ENCODE measurements at regions not wholly inside any gene's neighbourhood (a gene's known extent, or its start where the extent isn't known, plus 50 kb on each side); places are given as distances from the start of the nearest gene placed in this dataset.
A peak's percentile ranks its signal among the peaks of the same experiment; 100 is the strongest.

DNA sequence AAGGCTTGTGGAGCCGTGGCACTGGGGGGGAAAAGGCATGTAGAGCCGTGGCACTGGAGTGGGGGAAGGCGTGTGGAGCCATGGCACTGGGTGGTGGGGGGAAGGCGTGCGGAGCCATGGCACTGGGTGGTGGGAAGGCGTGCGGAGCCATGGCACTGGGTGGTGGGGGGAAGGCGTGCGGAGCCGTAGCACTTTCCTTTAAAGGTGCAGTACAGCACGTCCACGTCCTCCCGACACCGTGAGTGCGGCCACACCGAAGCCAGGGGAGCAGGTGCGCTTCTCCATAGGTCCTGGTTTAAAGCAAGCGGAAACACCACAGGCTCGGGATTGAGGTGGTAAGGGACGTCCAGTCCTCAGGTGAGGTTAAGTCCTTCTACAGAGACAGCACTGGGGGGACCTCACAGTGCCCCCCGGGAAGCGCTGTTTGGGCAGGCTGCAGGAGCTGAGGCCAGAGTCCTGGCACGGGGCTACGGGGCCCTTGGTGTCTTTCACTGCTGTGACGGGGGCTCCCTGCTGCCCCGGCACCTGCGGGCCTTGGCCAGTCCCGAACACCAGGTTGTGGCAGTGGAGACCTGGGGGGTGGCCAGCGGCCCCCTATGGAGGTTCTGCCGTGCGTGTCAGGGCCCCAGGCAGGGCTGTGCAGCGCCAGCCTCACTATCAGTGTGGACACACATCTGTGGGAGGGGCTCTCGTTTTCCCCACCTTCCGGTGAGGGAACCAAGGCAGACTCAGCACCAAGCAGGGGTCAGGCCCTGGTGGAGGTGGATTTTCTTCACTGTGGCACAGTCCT lies 93.0 kb upstream of the CTDP1 start:
- no peaks in the 10 kb centered on the region for H3K9me3 ChIP-seq
- DNase-seq = no peak
- TF ChIP-seq POLR2AphosphoS5 (IDR thresholded peaks at IDR 0.05) = no peak
- TF ChIP-seq, protein P1, sequence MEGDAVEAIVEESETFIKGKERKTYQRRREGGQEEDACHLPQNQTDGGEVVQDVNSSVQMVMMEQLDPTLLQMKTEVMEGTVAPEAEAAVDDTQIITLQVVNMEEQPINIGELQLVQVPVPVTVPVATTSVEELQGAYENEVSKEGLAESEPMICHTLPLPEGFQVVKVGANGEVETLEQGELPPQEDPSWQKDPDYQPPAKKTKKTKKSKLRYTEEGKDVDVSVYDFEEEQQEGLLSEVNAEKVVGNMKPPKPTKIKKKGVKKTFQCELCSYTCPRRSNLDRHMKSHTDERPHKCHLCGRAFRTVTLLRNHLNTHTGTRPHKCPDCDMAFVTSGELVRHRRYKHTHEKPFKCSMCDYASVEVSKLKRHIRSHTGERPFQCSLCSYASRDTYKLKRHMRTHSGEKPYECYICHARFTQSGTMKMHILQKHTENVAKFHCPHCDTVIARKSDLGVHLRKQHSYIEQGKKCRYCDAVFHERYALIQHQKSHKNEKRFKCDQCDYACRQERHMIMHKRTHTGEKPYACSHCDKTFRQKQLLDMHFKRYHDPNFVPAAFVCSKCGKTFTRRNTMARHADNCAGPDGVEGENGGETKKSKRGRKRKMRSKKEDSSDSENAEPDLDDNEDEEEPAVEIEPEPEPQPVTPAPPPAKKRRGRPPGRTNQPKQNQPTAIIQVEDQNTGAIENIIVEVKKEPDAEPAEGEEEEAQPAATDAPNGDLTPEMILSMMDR (IDR thresholded peaks at IDR 0.05) = no peak
- TF ChIP-seq POLR2A (IDR thresholded peaks at IDR 0.05) = no peak
- TF ChIP-seq EP300 (IDR thresholded peaks at IDR 0.05) = no peak
- 83 to 92% (median 85%) methylated on average over 24 to 34 of the region's 34 CpGs for WGBS, 5 donors
- intact Hi-C loops (cut with DNase I; ENCODE audit: low total_unique reads) = no loop called here
- peaks cover 0 to 42% (median 4%) of the 10 kb centered on the region in 3 donors for H3K27me3 ChIP-seq
- H3K27ac ChIP-seq = no peak overlapping the region
- H3K4me1 ChIP-seq = peaks cover 8 to 40% (median 25%) of the 10 kb centered on the region in 4 donors
- H3K36me3 ChIP-seq = no peaks in the 10 kb centered on the region
- no peak overlapping the region for H3K4me3 ChIP-seq

DNA sequence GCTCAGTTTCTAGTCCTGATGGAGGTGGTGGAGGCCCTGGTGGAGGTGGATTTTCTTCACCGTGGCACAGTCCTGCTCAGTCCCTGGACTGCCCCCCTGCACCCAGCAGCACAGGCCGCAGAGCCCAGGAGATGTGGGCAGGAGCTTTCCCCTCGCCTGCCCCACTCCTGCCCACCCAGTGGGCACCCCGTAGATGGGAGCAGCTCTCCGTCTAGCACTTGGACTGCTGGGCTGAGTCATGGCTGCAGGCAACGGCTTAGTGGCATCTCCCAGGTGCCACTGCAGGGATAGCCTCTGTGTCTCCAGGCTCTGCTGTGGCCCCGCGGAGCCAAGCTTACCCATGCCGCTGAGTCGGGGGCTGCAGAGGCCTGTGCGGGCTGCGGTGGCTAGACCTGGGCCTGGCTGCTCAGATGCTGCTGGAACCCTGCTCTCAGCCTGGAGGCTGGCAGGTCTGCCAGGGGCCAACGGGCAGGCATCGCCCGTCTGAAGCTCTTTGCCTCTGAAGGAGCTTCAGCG lies 92.3 kb upstream of the CTDP1 start:
- Histone ChIP-seq H3K9me3 (no peaks in the 10 kb centered on the region), H3K27me3 (peaks cover 0 to 45% (median 4%) of the 10 kb centered on the region in 3 donors), H3K27ac (no peak overlapping the region), H3K4me3 (no peak overlapping the region), H3K36me3 (no peaks in the 10 kb centered on the region), H3K4me1 (peaks cover 8 to 40% (median 25%) of the 10 kb centered on the region in 4 donors)
- TF ChIP-seq, protein P1 (IDR thresholded peaks at IDR 0.05) = no peak
- TF ChIP-seq POLR2A (IDR thresholded peaks at IDR 0.05) (no peak), POLR2AphosphoS5 (IDR thresholded peaks at IDR 0.05) (no peak)
- WGBS, 5 donors = 79 to 89% (median 87%) methylated on average over 10 to 16 of the region's 16 CpGs
- no peak for DNase-seq
- intact Hi-C loops (cut with DNase I; ENCODE audit: low total_unique reads) = no loop called here

DNA sequence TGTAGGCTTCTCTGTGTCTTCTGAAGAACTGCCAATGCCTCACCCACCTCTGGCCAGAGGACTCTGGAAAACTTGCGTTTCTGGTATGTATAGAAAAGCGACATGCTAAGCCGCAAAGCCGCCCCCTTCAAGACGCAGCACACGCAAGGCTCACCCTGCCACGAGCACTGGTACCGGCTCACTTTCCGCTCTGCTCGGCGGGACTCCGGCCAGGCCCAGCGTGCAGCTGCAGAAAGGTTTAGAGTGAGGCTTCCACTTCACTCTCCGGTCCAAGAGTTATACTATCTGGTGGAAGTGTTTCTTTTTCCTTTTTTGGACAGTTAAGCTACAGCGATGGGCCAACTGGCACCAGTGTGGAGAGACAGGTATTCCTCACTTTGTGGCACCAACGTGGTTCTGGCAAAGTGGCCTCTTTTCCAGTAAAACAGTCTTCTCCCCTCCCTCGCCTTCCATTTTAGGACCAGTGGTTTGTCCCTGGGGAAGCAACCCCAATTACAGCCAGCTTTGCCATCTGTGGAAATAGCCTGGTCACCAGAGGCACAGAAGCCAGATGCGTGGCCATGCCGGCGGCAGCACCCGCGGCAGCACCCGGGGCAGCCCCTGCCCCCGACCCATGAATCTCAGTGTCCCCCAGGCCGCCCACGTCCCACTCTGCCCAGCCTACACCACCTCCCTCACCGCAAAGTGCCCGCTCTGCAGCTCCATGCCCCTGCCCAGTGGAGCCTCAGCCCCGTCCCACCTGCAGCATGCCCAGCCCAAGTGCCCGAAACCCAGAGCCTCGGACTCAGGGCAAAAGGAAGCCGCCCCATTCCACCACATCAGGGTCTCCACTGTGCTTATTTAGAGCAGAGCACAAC lies 91.6 kb upstream of the CTDP1 start:
- Histone ChIP-seq H3K36me3 (no peaks in the 10 kb centered on the region), H3K4me3 (no peak overlapping the region), H3K9me3 (peaks cover 0 to 4% (median 0%) of the 10 kb centered on the region in 4 donors), H3K4me1 (peaks cover 8 to 40% (median 25%) of the 10 kb centered on the region in 4 donors), H3K27ac (peak overlapping the region in 4 of 5 donors; percentile 47 to 80 (median 68)), H3K27me3 (peaks cover 0 to 52% (median 4%) of the 10 kb centered on the region in 3 donors)
- DNase-seq = no peak
- no peak for TF ChIP-seq EP300 (IDR thresholded peaks at IDR 0.05)
- no peak for TF ChIP-seq POLR2A (IDR thresholded peaks at IDR 0.05)
- TF ChIP-seq, protein P1 (IDR thresholded peaks at IDR 0.05) = no peak
- TF ChIP-seq POLR2AphosphoS5 (IDR thresholded peaks at IDR 0.05) = no peak
- 83 to 89% (median 84%) methylated on average over 30 to 32 of the region's 32 CpGs for WGBS, 5 donors
- intact Hi-C loops (cut with DNase I; ENCODE audit: low total_unique reads) = no loop called here

Measured in stomach (tissue), 8 donors.